HG03460 (cell line): ENCODE measurements at regions not wholly inside any gene's neighbourhood (a gene's known extent, or its start where the extent isn't known, plus 50 kb on each side); places are given as distances from the start of the nearest gene placed in this dataset.
"Not testable (repeated sequence)": the region's sequence is repeated elsewhere in the genome, so short reads cannot be mapped to it uniquely, and the experiment has no call there.

ENCODE experiments used
- ATAC-seq: cut with Tn5 transposase; IDR thresholded peaks from one replicate; pipeline ENCODE4 v1.9.1; 2021; ENCODE audit not compliant: unreplicated experiment

GRCh38 chr10:78236416-78237015 lies 202.9 kb downstream of the RPS24 start:
- no peak for ATAC-seq

GRCh38 chr10:78237951-78238350 lies 204.3 kb downstream of the RPS24 start:
- ATAC-seq: not testable (repeated sequence)

- ATAC-seq: no peak
Observed at GRCh38 chr10:78247266-78247665, 213.6 kb downstream of the RPS24 start.

GRCh38 chr10:78247821-78248220 lies 214.2 kb downstream of the RPS24 start:
- no peak for ATAC-seq

GRCh38 chr10:78248651-78249464 lies 215.2 kb downstream of the RPS24 start:
- ATAC-seq: no peak

- ATAC-seq: no peak
Observed at GRCh38 chr10:78249690-78250089, 216.0 kb downstream of the RPS24 start.

- ATAC-seq: no peak
Observed at GRCh38 chr10:78250313-78251015, 216.8 kb downstream of the RPS24 start.

- ATAC-seq: no peak
Observed at GRCh38 chr10:78251016-78251385, 217.3 kb downstream of the RPS24 start.

GRCh38 chr10:78252286-78252685 lies 218.6 kb downstream of the RPS24 start:
- ATAC-seq: no peak

- ATAC-seq: no peak
Observed at GRCh38 chr10:78253063-78253853, 219.6 kb downstream of the RPS24 start.

GRCh38 chr10:78254013-78254412 lies 220.3 kb downstream of the RPS24 start:
- ATAC-seq: no peak

- no peak for ATAC-seq
Observed at GRCh38 chr10:78255214-78255613, 221.6 kb downstream of the RPS24 start.

- no peak for ATAC-seq
Observed at GRCh38 chr10:78255796-78256638, 222.4 kb downstream of the RPS24 start.

GRCh38 chr10:78258323-78259030 lies 224.8 kb downstream of the RPS24 start:
- no peak for ATAC-seq

GRCh38 chr10:78259391-78259790 lies 225.7 kb downstream of the RPS24 start:
- no peak for ATAC-seq

GRCh38 chr10:78260141-78260540 lies 226.5 kb downstream of the RPS24 start:
- no peak for ATAC-seq

- no peak for ATAC-seq
Observed at GRCh38 chr10:78260680-78261079, 227.0 kb downstream of the RPS24 start.

GRCh38 chr10:78261291-78261690 lies 227.6 kb downstream of the RPS24 start:
- no peak for ATAC-seq

GRCh38 chr10:78262860-78263259 lies 229.2 kb downstream of the RPS24 start:
- no peak for ATAC-seq

GRCh38 chr10:78263521-78263988 lies 229.9 kb downstream of the RPS24 start:
- ATAC-seq: no peak
